NT2/D1 (cell line): ENCODE measurements at regions not wholly inside any gene's neighbourhood (a gene's known extent, or its start where the extent isn't known, plus 50 kb on each side); places are given as distances from the start of the nearest gene placed in this dataset.

Experiments
- DNase-seq: peaks from one replicate; pipeline ENCODE4 v3.0.0-alpha.2; 2011; ENCODE audit warnings: low read depth, low spot score
- H3K27me3 ChIP-seq: 2 replicates; pipeline ENCODE4 v1.6.0; 2011; ENCODE audit warnings: mild to moderate bottlenecking; ENCODE audit not compliant: insufficient read length, insufficient read depth
- H3K36me3 ChIP-seq: 2 replicates; pipeline ENCODE4 v1.6.1; 2011; ENCODE audit warnings: mild to moderate bottlenecking, low read length, mixed read lengths; ENCODE audit not compliant: insufficient read depth, insufficient read length
- H3K4me1 ChIP-seq: 2 replicates; pipeline ENCODE4 v1.5.1; 2011; ENCODE audit not compliant: insufficient read depth, insufficient read length
- H3K4me3 ChIP-seq: 2 replicates; pipeline ENCODE4 v1.5.1; 2011; ENCODE audit warnings: low read depth; ENCODE audit not compliant: insufficient read length
- H3K9ac ChIP-seq: 2 replicates; pipeline ENCODE4 v1.6.0; 2011; ENCODE audit warnings: low read depth; ENCODE audit not compliant: insufficient read length
- H3K9me3 ChIP-seq: 2 replicates; pipeline ENCODE4 v1.5.1; 2011; ENCODE audit warnings: mild to moderate bottlenecking, low read length; ENCODE audit not compliant: insufficient read depth
- SUZ12 ChIP-seq: IDR thresholded peaks from 2 replicates; pipeline ENCODE4 v1.6.1; 2011; ENCODE audit not compliant: insufficient read length, insufficient read depth; ENCODE audit errors: extremely low read depth
- YY1 ChIP-seq: IDR thresholded peaks from 2 replicates; pipeline ENCODE4 v1.6.1; 2011; ENCODE audit not compliant: insufficient read length, insufficient read depth
- ZNF274 ChIP-seq: IDR thresholded peaks from 2 replicates; pipeline ENCODE4 v1.6.1; 2011; ENCODE audit warnings: mild to moderate bottlenecking, low read depth, low read length

DNA sequence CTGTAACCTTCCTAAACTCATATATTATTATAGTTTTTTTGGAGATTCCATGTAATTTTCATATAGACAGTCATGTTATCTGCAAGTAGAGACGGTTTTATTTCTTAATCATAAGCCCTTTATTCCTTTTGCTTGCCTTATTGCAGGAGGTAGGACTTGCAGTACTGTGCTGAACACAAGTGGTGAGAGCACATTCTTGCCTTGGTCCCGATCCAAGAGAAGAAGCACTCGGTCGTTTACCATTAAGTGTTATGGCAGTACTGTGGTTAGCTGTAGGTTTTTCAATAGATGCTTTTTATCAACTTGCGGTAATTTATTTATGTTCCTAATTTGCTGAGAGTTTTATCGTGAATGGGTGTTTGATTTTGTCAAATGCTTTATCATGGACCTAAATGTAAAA lies 305.7 kb downstream of the DYSF start:
- Histone ChIP-seq H3K27me3 (no peaks in the 10 kb centered on the region), H3K36me3 (no peaks in the 10 kb centered on the region), H3K9me3 (no peaks in the 10 kb centered on the region), H3K9ac (no peak overlapping the region), H3K4me3 (no peak overlapping the region), H3K4me1 (no peaks in the 10 kb centered on the region)
- DNase-seq = no peak
- no peak for TF ChIP-seq SUZ12
- TF ChIP-seq ZNF274 = no peak
- no peak for TF ChIP-seq YY1

DNA sequence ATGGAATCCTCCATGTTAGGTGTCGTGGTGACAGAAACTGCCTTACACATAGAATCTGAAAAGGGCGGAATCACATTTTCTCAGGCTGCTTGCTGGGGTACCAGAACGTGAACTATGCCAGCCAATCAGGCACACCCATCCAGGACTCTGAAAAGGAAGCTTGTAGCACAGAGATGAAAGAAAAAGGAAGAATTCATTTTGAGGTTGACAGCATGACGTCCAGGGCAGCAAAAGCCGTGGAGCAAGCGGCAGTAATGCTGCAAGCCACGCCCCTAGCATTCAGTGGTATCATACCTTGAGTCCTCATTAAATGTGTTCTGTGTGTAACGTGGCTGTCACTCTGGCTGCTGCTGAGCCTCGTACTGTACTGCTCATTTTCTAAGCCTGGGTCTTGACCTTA lies 304.0 kb downstream of the DYSF start:
- Histone ChIP-seq H3K4me1 (no peaks in the 10 kb centered on the region), H3K9ac (no peak overlapping the region), H3K27me3 (no peaks in the 10 kb centered on the region), H3K36me3 (no peaks in the 10 kb centered on the region), H3K4me3 (no peak overlapping the region), H3K9me3 (no peaks in the 10 kb centered on the region; the same call in 1 of the 2 replicates)
- no peak for DNase-seq
- TF ChIP-seq YY1 (no peak), SUZ12 (no peak), ZNF274 (no peak)

DNA sequence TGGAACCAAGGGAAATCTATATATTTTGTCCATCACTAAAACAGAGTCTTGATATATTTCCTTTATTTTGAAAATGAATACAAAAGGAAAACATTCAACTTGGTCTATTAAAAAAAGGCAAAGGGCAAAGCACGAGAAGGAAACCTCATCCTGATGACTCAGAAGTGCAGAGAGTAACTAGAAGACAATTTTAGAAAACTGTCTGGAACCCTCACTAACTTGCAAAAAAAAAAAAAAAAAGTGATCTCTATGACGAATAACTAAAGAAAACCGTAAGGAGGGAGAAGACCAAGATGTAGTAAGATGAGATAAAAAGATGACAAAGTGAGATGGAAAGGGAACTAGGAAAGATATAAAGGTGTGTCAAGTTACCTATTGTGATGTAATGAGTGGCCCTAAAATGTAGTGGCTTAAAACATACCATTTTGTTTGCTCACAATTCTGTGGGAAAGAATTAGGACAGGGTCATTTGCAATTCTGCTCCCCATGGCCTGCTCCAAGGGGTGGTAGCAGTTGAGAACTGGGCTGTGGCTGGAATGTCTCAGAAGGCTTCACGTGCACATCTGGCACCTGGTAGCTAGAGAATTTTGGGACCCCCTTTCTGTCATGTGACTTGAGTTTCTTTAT lies 303.0 kb downstream of the DYSF start:
- no peak for TF ChIP-seq SUZ12
- TF ChIP-seq YY1 = no peak
- no peak for TF ChIP-seq ZNF274
- no peak overlapping the region for H3K4me3 ChIP-seq
- DNase-seq = no peak

DNA sequence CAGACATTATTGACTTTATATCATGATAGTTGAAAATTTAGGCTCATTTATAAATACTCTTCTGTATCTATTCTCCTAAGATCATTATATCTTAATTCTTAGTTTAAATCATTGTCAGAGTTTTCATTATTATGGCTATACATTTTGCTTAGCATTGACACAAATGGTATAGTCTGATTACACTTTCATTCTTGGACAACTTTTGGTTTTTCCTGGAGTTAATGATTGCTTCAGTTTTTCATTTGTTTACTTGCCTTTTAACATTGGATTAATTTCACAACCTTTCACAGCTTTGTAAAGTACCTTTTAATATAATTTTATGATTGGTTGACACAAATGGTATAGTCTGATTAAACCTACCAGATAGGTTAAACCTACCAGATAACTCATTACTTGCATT lies 298.2 kb downstream of the DYSF start:
- H3K36me3 ChIP-seq = no peaks in the 10 kb centered on the region
- H3K27me3 ChIP-seq = no peaks in the 10 kb centered on the region
- peaks cover 12% of the 10 kb centered on the region for H3K9me3 ChIP-seq
- H3K4me3 ChIP-seq = no peak overlapping the region
- no peak for DNase-seq
- H3K4me1 ChIP-seq = peaks cover 2% of the 10 kb centered on the region
- TF ChIP-seq SUZ12 (no peak), YY1 (no peak), ZNF274 (no peak)
- no peak overlapping the region for H3K9ac ChIP-seq

More for the DNA sequence above, 303.0 kb downstream of the DYSF start:
- Histone ChIP-seq H3K9me3 (peaks cover 7% of the 10 kb centered on the region), H3K27me3 (no peaks in the 10 kb centered on the region), H3K4me1 (no peaks in the 10 kb centered on the region), H3K9ac (no peak overlapping the region), H3K36me3 (no peaks in the 10 kb centered on the region)

DNA sequence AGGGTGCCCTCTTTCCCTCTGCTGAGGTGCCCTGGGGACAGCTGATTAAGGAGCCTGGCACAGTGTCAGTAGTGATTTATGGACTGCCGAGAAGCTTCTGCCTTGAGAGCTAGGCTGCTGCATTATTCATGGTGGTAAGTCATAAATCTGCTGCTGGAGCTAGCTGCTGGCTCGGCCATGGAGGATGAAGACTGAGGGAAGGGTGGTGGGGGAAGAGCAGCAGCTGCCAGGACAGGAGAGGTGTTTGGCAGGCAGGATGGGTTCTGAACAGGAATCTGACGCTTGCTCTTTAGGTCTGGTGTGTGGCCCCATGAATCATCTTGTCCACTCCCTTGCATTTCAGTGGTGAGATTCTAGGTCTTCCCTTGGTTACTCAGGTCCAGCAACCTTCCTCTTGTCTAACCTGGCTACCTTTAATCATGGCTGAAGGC lies 296.3 kb downstream of the DYSF start:
- DNase-seq = no peak
- H3K9ac ChIP-seq = no peak overlapping the region

DNA sequence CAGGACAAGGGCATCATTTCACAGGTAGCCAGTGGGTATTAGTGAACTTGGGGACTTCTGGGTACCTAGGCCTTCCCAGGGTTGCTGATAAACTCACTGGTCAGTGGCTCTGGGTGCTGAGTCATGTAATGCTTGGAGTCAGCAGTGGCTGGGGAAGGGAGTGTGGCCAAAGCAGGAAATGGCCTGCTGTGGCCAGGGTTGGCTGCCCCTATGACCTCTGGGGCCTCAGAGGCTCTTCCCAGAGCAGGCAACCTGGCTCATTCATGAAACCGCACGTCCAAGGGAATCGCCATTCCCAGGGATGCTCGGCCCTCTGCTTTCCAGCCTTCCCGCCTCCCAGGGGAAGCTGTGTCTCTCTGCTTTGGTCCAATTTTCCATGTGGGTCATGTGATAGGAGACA lies 294.9 kb downstream of the DYSF start:
- Histone ChIP-seq H3K4me1 (peaks cover 2% of the 10 kb centered on the region), H3K27me3 (no peaks in the 10 kb centered on the region), H3K36me3 (no peaks in the 10 kb centered on the region), H3K9me3 (peaks cover 12% of the 10 kb centered on the region), H3K4me3 (no peak overlapping the region), H3K9ac (no peak overlapping the region)
- TF ChIP-seq SUZ12 (no peak), ZNF274 (no peak), YY1 (no peak)
- DNase-seq = no peak

More for the DNA sequence above, 296.3 kb downstream of the DYSF start:
- peaks cover 12% of the 10 kb centered on the region for H3K9me3 ChIP-seq
- no peaks in the 10 kb centered on the region for H3K27me3 ChIP-seq
- H3K4me3 ChIP-seq = no peak overlapping the region
- TF ChIP-seq YY1 (no peak), ZNF274 (no peak), SUZ12 (no peak)
- H3K4me1 ChIP-seq = peaks cover 2% of the 10 kb centered on the region
- H3K36me3 ChIP-seq = no peaks in the 10 kb centered on the region

DNA sequence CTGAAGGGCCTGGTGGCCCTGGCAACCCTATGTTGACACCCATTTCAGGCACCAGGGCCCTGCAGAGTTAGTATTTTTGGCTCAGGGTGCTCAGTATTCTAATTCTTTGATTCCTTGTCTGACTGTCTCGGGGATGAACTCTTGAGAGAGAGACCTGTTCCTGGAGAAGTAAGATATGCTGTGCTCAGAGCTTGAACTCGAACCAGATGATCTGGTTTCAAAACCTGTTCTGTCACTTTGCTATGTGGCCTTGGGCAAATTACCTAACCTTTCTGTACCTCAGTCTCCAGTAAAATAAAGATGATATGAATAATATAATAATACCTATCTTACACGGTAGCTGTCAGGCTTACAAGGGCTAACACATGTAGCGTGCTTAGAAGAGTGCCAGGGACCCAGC lies 294.2 kb downstream of the DYSF start:
- TF ChIP-seq YY1 (no peak), SUZ12 (no peak), ZNF274 (no peak)
- no peak overlapping the region for H3K9ac ChIP-seq
- H3K4me1 ChIP-seq = peaks cover 2% of the 10 kb centered on the region
- H3K36me3 ChIP-seq = no peaks in the 10 kb centered on the region
- DNase-seq = no peak
- no peaks in the 10 kb centered on the region for H3K27me3 ChIP-seq
- H3K4me3 ChIP-seq = no peak overlapping the region
- peaks cover 12% of the 10 kb centered on the region for H3K9me3 ChIP-seq

DNA sequence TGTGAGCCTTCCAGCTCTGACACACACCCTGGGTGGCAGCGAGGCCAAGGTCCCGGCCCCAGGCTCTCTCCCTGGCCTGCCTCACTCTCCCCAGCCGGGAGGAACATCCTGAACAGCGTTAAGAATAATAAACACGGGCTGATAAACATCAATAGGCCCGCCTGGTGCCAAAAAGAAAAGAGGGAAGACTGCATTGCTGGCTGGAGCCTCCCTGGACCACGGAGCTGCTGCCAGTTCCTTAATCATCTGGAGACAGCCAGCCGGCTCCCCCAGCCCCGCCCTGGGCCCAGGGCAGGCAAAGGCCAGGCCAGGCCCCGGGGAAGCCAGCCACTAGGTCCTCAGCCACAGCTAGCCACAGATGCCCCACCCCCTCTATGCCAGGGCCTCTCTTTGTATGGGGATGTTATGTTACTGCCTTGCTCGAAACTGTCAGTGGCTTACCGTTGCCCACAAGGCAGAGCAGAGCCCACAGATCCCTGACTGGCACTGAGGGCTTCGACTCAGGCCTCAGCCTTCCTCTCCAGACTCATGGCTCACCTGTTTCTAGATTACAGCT lies 293.7 kb downstream of the DYSF start:
- no peak for TF ChIP-seq ZNF274
- TF ChIP-seq SUZ12 = no peak
- TF ChIP-seq YY1 = no peak

More for the DNA sequence above, 293.7 kb downstream of the DYSF start:
- H3K4me1 ChIP-seq = peaks cover 2% of the 10 kb centered on the region
- no peak overlapping the region for H3K4me3 ChIP-seq
- no peak overlapping the region for H3K9ac ChIP-seq
- DNase-seq = no peak
- H3K36me3 ChIP-seq = no peaks in the 10 kb centered on the region
- peaks cover 11% of the 10 kb centered on the region for H3K9me3 ChIP-seq
- H3K27me3 ChIP-seq = no peaks in the 10 kb centered on the region
